ENCODE measurements at regions not wholly inside any gene's neighbourhood (a gene's known extent, or its start where the extent isn't known, plus 50 kb on each side); places are given as distances from the start of the nearest gene placed in this dataset.
"Not testable (repeated sequence)": the region's sequence is repeated elsewhere in the genome, so short reads cannot be mapped to it uniquely, and the experiment has no call there.

DNA sequence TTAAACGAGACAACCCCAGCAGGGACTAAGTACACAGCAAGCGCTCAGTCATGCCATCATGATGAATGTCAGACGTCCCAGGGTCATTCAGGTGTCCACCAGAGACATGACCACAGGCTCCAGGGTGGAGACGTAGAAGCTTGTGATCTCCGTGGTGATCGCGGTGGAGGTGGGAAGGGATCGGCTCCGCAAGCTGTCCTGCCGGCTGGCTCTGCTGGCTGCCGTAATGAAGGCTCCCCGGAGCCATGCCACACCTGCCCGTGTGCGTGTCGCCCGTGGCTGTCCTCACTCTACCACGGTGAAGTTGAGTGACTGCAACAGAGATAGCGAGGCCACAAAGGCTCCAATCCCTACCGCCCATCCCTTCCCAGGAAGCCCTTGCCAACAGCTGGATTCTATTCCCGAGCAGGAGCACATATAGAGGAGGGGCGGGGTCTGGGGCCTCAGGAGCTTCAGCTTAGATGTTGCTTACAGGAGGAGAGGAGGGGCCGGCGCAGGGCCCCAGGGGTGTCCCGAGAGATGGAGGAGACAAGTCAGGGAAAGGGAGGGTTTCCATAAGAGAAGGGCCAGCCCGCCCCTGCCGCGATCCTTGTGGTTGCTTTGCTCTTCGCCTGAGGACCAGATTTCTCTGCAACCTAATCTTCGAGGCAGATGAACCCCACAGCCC, 332.6 kb upstream of the SFSWAP start:
- DNase-seq (ENCODE audit: low read depth in 2 of 2): no peak

DNA sequence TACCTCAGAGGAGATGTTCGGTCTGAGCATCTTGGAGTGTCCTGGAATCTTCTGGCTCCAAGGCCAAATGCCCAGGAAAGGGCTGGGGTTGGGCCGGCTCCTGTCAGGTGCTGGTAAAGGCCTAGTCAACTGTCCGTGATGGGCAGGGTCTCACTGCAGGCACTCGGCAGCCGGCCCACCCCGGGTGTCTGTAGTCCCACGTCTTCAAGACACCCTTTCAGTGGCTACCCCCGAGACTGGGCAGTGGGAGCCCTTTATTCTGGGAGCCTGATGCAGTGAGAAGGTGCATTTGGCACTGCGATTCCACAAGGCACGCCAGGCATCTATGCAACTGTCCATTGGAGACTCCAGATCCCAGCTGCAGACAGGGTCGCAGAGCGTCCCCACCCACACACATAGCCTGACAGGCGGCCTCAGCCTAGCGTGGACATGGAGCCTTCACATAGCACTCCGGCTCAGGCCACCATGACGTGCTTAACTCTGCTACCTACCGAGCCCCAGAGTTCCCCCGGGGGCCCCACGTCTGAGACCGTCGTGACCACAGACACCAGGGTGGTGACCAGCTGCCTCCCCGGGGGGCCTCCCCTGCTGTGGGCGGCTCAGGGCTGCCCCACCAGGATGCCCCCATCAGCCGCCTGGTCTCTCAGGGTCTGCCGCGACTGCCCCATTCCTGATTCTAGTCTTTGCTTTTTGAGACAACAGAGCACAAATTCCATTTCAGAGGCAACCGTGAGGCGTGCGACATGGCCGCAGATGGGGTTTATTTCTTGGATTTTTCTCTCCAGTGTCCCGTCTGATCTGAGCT, 331.8 kb upstream of the SFSWAP start:
- no peak for DNase-seq (ENCODE audit: low read depth in 2 of 2)

- DNase-seq (ENCODE audit: low read depth in 2 of 2): no peak
Observed at GRCh38 chr12:131379738-131380137, 331.2 kb upstream of the SFSWAP start.

GRCh38 chr12:131380220-131380964, 330.5 kb upstream of the SFSWAP start:
- no peak for DNase-seq (ENCODE audit: low read depth in 2 of 2)

GRCh38 chr12:131380965-131381705, 329.8 kb upstream of the SFSWAP start:
- no peak for DNase-seq (ENCODE audit: low read depth in 2 of 2)

- DNase-seq (ENCODE audit: low read depth in 2 of 2): no peak
Observed at GRCh38 chr12:131381716-131382430, 329.0 kb upstream of the SFSWAP start.

GRCh38 chr12:131383291-131383690, 327.6 kb upstream of the SFSWAP start:
- no peak for DNase-seq (ENCODE audit: low read depth in 2 of 2)

DNA sequence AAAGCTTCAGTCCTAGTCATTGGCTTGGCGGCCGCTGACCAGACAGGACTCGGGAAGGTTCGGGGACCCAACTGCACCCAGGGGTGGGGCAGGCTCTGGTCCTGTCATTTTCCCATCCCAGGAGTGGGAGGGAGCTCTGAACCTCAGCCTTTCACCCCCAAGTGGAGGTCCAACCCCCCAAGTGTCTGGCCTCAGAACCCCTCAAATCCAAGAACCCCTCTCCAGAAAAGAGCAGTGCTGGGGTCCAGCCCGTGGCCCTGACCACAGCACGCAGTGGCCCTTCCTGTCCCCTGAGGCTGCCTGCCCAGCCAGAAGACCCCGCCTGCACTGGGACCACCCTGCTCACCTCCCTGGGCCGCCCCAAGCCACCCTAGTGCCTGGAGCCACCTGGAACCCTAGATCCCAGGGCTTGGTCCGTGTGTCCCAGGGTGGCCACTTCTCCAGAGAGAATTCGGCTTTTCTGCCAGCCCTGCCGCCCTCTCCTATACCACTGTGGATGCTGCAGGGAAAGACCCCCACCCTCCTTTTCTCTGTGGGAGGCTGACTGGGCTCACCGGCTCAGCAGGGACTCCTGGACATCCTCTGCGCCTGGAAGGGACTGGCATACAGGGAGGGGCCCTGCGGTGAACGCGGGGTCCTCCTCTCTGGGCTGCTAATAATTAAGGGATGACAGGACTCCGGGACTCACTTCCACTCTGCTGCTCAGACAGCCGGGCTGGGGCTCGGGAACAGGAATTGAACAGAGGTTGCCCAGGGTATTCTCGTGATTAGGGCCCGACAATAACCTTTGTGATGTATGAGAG, 326.9 kb upstream of the SFSWAP start:
- DNase-seq (ENCODE audit: low read depth in 2 of 2): no peak

DNA sequence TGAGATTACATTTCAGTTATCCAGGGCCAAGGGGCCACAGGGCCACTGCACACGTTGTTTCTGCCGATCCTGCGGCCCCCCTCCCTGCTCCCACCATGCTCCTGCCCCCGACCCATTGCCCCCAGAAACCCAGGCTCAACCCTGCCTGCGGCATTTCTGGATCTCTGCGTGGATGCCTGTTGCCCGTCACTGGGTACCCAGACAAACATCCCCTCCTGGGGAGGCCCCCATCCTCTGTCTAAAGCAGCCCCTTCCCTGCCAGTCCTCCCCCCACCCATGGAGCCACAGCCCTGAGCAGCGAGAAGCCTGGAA, 326.4 kb upstream of the SFSWAP start:
- DNase-seq (ENCODE audit: low read depth in 2 of 2): no peak

- no peak for DNase-seq (ENCODE audit: low read depth in 2 of 2)
Observed at GRCh38 chr12:131385313-131386166, 325.4 kb upstream of the SFSWAP start.

- no peak for DNase-seq (ENCODE audit: low read depth in 2 of 2)
Observed at GRCh38 chr12:131386167-131386521, 324.7 kb upstream of the SFSWAP start.

GRCh38 chr12:131386781-131387180, 324.1 kb upstream of the SFSWAP start:
- no peak for DNase-seq (ENCODE audit: low read depth in 2 of 2)

GRCh38 chr12:131387281-131388163, 323.4 kb upstream of the SFSWAP start:
- no peak for DNase-seq (ENCODE audit: low read depth in 2 of 2)

GRCh38 chr12:131388164-131389053, 322.5 kb upstream of the SFSWAP start:
- not testable (repeated sequence) for DNase-seq (ENCODE audit: low read depth in 2 of 2)

- DNase-seq (ENCODE audit: low read depth in 2 of 2): no peak
Observed at GRCh38 chr12:131389054-131390013, 321.6 kb upstream of the SFSWAP start.
